Liver (tissue), 8 donors: ENCODE measurements at regions not wholly inside any gene's neighbourhood (a gene's known extent, or its start where the extent isn't known, plus 50 kb on each side); places are given as distances from the start of the nearest gene placed in this dataset.

Source experiments
- DNase-seq: peaks from one replicate; pipeline ENCODE4 v3.0.0-alpha.2; 2017; ENCODE audit warnings: low spot score
- H3K27ac ChIP-seq, 2 donors: one replicate each; pipeline ENCODE4 v1.7.0; 2013; ENCODE audit warnings: inconsistent platforms in 2 of 2, low read length in 2 of 2, control low read depth in 1 of 2, low read depth in 1 of 2, mild to moderate bottlenecking in 1 of 2
- H3K27me3 ChIP-seq, 4 donors: one replicate each; pipeline versions ENCODE4 v1.6.1 to v1.7.0; 2013; ENCODE audit warnings: low read length in 3 of 4, inconsistent platforms in 1 of 4, mild to moderate bottlenecking in 1 of 4, moderate library complexity in 1 of 4; ENCODE audit not compliant: control insufficient read depth in 4 of 4, insufficient read depth in 4 of 4
- H3K36me3 ChIP-seq, 4 donors: one replicate each; pipeline versions ENCODE4 v1.6.1 to v1.7.0; 2013; ENCODE audit warnings: low read length in 3 of 4, mild to moderate bottlenecking in 3 of 4, low read depth in 1 of 4, moderate library complexity in 1 of 4; ENCODE audit not compliant: control insufficient read depth in 4 of 4, insufficient read depth in 3 of 4
- H3K4me1 ChIP-seq, 4 donors: one replicate each; pipeline versions ENCODE4 v1.6.1 to v1.7.0; 2013; ENCODE audit warnings: low read length in 3 of 4, mild to moderate bottlenecking in 3 of 4, moderate library complexity in 1 of 4; ENCODE audit not compliant: control insufficient read depth in 4 of 4, insufficient read depth in 4 of 4
- H3K4me3 ChIP-seq, 3 donors: one replicate each; pipeline versions ENCODE4 v1.6.1 to v1.7.0; 2013; ENCODE audit warnings: low read length in 3 of 3, control low read depth in 1 of 3, low read depth in 1 of 3, mild to moderate bottlenecking in 1 of 3
- H3K9ac ChIP-seq, 2 donors: one replicate each; pipeline ENCODE4 v1.7.0; 2013; ENCODE audit warnings: low read length in 2 of 2, mild to moderate bottlenecking in 2 of 2, moderate library complexity in 2 of 2, control low read depth in 1 of 2, low read depth in 1 of 2
- H3K9me3 ChIP-seq, 4 donors: one replicate each; pipeline versions ENCODE4 v1.6.1 to v1.7.0; 2013; ENCODE audit warnings: low read length in 3 of 4; ENCODE audit not compliant: control insufficient read depth in 4 of 4
- EGR1 ChIP-seq, 2 donors: IDR thresholded peaks; 2 replicates each; pipeline ENCODE4 v1.6.1; 2016 to 2018; ENCODE audit warnings: antibody characterized with exemption in 2 of 2, low read depth in 2 of 2
- FOXA1 ChIP-seq: IDR thresholded peaks from 2 replicates; pipeline ENCODE4 v1.6.1; 2016; ENCODE audit warnings: antibody characterized with exemption
- HNF4A ChIP-seq, 2 donors: conservative IDR thresholded peaks; 2 replicates each; pipeline ENCODE4 v1.6.1; 2016; ENCODE audit warnings: antibody characterized with exemption in 2 of 2, mild to moderate bottlenecking in 2 of 2
- HNF4G ChIP-seq: IDR thresholded peaks from 2 replicates; pipeline ENCODE4 v1.6.1; 2016; ENCODE audit warnings: antibody characterized with exemption
- JUND ChIP-seq, 2 donors: IDR thresholded peaks; 2 replicates each; pipeline ENCODE4 v1.6.1; 2016; ENCODE audit warnings: antibody characterized with exemption in 2 of 2
- NR2F2 ChIP-seq: IDR thresholded peaks from 2 replicates; pipeline ENCODE4 v1.6.1; 2016; ENCODE audit warnings: antibody characterized with exemption
- RAD21 ChIP-seq, 2 donors: IDR thresholded peaks; 2 replicates each; pipeline ENCODE4 v1.6.1; 2016; ENCODE audit warnings: antibody characterized with exemption in 2 of 2, mild to moderate bottlenecking in 2 of 2
- RXRA ChIP-seq, 2 donors: IDR thresholded peaks; 2 replicates each; pipeline ENCODE4 v1.6.1; 2017 to 2018; ENCODE audit warnings: antibody characterized with exemption in 2 of 2, mild to moderate bottlenecking in 1 of 2
- TAF1 ChIP-seq: conservative IDR thresholded peaks from 2 replicates; pipeline ENCODE4 v1.6.1; 2016; ENCODE audit warnings: antibody characterized with exemption, mild to moderate bottlenecking
- YY1 ChIP-seq: IDR thresholded peaks from 2 replicates; pipeline ENCODE4 v1.6.1; 2016; ENCODE audit warnings: antibody characterized with exemption, mild to moderate bottlenecking
- WGBS: extraction: QIAGEN DNeasy Blood & Tissue Kit; methylation state at CpG from one replicate; pipeline ENCODE4 v1.1.7; 2013; 5-methylcytosine and 5-hydroxymethylcytosine counted together
- TF ChIP-seq, protein P1 (sequence below): IDR thresholded peaks from 2 replicates; pipeline ENCODE4 v1.6.1; 2016; ENCODE audit warnings: antibody characterized with exemption
- TF ChIP-seq, protein P2 (sequence below): IDR thresholded peaks from 2 replicates; pipeline ENCODE4 v1.6.1; 2016; ENCODE audit warnings: antibody characterized with exemption
- TF ChIP-seq, protein P3 (sequence below): IDR thresholded peaks from 2 replicates; pipeline ENCODE4 v1.6.1; 2016; ENCODE audit warnings: antibody characterized with exemption
- TF ChIP-seq, protein P4 (sequence below): IDR thresholded peaks from 2 replicates; pipeline ENCODE4 v1.6.1; 2016; ENCODE audit warnings: antibody characterized with exemption, mild to moderate bottlenecking
- TF ChIP-seq, protein P5 (sequence below): fragments of 150-350 bp; IDR thresholded peaks from 2 replicates; pipeline ENCODE4 v1.5.1; 2017; ENCODE audit warnings: improper control_type of control experiment, low read depth, low read length; ENCODE audit not compliant: missing input control
- donor health status: healthy.
- donor health status: healthy.
- donor health status: healthy.
- donor health status: healthy.
- donor health status: healthy.

DNA sequence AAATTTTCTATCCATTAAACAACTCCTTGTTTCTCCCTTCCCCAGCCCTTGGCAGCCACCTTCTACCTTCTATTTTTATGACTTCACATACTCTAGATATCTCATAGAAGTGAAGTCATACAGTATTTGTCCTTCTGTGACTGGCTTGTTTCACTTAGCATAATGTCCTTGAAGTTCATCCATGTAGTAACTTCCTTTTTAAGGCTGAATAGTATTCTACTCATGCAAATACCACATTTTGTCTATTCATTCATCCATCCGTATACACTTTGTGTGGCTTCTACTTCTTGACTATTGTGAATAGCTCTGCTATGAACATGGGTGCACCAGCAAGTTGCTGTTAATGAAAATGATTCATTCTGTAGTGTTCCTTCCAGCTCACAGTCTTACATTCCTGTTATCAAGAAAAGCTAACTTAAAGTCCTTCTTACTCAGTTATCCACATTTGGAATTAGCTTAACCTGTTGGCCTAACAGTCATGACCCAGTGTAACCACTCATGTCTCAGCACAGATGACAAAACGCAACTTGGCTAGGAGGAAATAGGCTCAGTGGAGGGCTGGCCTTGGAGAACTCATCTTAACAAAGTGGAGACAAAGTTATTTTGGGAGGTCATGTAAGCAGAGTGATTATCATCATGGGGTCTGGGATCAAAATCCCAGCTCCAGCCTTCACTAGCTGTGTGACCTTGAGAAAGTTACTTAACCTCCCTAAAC is 129.7 kb upstream of the MAP3K1 start:
- Histone ChIP-seq H3K4me1 (no peaks in the 10 kb centered on the region), H3K9ac (no peak overlapping the region), H3K27me3 (no peaks in the 10 kb centered on the region), H3K4me3 (no peak overlapping the region), H3K27ac (no peak overlapping the region), H3K36me3 (no peaks in the 10 kb centered on the region), H3K9me3 (no peaks in the 10 kb centered on the region)
- no peak for TF ChIP-seq TAF1
- TF ChIP-seq FOXA1: no peak
- TF ChIP-seq NR2F2: no peak
- no peak for TF ChIP-seq JUND (IDR thresholded peaks at IDR 0.05)
- TF ChIP-seq, protein P1, sequence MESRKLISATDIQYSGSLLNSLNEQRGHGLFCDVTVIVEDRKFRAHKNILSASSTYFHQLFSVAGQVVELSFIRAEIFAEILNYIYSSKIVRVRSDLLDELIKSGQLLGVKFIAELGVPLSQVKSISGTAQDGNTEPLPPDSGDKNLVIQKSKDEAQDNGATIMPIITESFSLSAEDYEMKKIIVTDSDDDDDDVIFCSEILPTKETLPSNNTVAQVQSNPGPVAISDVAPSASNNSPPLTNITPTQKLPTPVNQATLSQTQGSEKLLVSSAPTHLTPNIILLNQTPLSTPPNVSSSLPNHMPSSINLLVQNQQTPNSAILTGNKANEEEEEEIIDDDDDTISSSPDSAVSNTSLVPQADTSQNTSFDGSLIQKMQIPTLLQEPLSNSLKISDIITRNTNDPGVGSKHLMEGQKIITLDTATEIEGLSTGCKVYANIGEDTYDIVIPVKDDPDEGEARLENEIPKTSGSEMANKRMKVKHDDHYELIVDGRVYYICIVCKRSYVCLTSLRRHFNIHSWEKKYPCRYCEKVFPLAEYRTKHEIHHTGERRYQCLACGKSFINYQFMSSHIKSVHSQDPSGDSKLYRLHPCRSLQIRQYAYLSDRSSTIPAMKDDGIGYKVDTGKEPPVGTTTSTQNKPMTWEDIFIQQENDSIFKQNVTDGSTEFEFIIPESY: no peak
- no peak for TF ChIP-seq RXRA (IDR thresholded peaks at IDR 0.05)
- no peak for DNase-seq
- WGBS: 83% methylated on average over 2 of the region's 2 CpGs

DNA sequence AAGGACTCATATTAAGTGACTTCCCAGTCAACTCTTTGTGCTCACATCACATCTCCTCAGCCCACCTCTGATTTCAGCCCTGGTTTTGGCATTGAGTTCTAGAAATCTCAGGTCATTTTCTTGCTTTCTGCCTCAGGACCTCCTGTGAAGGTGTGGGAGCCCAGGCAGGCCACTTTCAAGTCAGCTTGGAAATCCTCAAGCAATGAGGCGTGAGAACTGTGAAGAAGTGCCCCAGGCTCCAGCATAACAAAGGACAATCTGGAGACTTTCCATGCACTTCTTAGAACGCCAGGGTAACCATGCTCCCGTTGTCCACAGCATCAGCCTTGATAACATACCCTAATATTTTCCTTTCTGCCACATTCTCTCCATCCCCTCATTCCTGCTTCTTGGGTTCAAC is 131.2 kb upstream of the MAP3K1 start:
- Histone ChIP-seq H3K36me3 (no peaks in the 10 kb centered on the region), H3K27ac (no peak overlapping the region), H3K4me1 (no peaks in the 10 kb centered on the region), H3K4me3 (no peak overlapping the region), H3K9me3 (no peaks in the 10 kb centered on the region), H3K27me3 (no peaks in the 10 kb centered on the region), H3K9ac (no peak overlapping the region)
- no peak for TF ChIP-seq RXRA (IDR thresholded peaks at IDR 0.05)
- TF ChIP-seq, protein P2, sequence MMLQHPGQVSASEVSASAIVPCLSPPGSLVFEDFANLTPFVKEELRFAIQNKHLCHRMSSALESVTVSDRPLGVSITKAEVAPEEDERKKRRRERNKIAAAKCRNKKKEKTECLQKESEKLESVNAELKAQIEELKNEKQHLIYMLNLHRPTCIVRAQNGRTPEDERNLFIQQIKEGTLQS: no peak
- no peak for TF ChIP-seq RAD21 (IDR thresholded peaks at IDR 0.05)
- TF ChIP-seq NR2F2: no peak
- TF ChIP-seq, protein P3, sequence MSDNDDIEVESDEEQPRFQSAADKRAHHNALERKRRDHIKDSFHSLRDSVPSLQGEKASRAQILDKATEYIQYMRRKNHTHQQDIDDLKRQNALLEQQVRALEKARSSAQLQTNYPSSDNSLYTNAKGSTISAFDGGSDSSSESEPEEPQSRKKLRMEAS: no peak
- no peak for TF ChIP-seq EGR1 (IDR thresholded peaks at IDR 0.05; ENCODE audit: low read depth in 2 of 2)
- TF ChIP-seq HNF4A (conservative IDR thresholded peaks at IDR 0.05): no peak
- TF ChIP-seq, protein P4, sequence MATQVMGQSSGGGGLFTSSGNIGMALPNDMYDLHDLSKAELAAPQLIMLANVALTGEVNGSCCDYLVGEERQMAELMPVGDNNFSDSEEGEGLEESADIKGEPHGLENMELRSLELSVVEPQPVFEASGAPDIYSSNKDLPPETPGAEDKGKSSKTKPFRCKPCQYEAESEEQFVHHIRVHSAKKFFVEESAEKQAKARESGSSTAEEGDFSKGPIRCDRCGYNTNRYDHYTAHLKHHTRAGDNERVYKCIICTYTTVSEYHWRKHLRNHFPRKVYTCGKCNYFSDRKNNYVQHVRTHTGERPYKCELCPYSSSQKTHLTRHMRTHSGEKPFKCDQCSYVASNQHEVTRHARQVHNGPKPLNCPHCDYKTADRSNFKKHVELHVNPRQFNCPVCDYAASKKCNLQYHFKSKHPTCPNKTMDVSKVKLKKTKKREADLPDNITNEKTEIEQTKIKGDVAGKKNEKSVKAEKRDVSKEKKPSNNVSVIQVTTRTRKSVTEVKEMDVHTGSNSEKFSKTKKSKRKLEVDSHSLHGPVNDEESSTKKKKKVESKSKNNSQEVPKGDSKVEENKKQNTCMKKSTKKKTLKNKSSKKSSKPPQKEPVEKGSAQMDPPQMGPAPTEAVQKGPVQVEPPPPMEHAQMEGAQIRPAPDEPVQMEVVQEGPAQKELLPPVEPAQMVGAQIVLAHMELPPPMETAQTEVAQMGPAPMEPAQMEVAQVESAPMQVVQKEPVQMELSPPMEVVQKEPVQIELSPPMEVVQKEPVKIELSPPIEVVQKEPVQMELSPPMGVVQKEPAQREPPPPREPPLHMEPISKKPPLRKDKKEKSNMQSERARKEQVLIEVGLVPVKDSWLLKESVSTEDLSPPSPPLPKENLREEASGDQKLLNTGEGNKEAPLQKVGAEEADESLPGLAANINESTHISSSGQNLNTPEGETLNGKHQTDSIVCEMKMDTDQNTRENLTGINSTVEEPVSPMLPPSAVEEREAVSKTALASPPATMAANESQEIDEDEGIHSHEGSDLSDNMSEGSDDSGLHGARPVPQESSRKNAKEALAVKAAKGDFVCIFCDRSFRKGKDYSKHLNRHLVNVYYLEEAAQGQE: no peak
- TF ChIP-seq HNF4G: no peak
- TF ChIP-seq, protein P1: no peak
- no peak for TF ChIP-seq YY1
- TF ChIP-seq TAF1: no peak
- TF ChIP-seq JUND (IDR thresholded peaks at IDR 0.05): no peak
- TF ChIP-seq, protein P5, sequence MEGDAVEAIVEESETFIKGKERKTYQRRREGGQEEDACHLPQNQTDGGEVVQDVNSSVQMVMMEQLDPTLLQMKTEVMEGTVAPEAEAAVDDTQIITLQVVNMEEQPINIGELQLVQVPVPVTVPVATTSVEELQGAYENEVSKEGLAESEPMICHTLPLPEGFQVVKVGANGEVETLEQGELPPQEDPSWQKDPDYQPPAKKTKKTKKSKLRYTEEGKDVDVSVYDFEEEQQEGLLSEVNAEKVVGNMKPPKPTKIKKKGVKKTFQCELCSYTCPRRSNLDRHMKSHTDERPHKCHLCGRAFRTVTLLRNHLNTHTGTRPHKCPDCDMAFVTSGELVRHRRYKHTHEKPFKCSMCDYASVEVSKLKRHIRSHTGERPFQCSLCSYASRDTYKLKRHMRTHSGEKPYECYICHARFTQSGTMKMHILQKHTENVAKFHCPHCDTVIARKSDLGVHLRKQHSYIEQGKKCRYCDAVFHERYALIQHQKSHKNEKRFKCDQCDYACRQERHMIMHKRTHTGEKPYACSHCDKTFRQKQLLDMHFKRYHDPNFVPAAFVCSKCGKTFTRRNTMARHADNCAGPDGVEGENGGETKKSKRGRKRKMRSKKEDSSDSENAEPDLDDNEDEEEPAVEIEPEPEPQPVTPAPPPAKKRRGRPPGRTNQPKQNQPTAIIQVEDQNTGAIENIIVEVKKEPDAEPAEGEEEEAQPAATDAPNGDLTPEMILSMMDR: no peak
- WGBS: 84% methylated on average over 3 of the region's 3 CpGs
- DNase-seq: no peak
